CD4-positive, alpha-beta T cell (primary cell): ENCODE measurements at regions not wholly inside any gene's neighbourhood (a gene's known extent, or its start where the extent isn't known, plus 50 kb on each side); places are given as distances from the start of the nearest gene placed in this dataset.
"Not testable (repeated sequence)": the region's sequence is repeated elsewhere in the genome, so short reads cannot be mapped to it uniquely, and the experiment has no call there.

Experiments
- ATAC-seq: fragments of 200-7000 bp; cut with Tn5 transposase; one replicate; pipeline ENCODE4 v1.10.0; 2022; ENCODE audit warnings: mild to moderate bottlenecking; ENCODE audit not compliant: poor library complexity
- CTCF ChIA-PET: fragments of 350-600 bp; sonication (Branson Sonifier 250); formaldehyde crosslinking; loops from one replicate; lab custom pipeline; 2021; ENCODE audit warnings: antibody characterized with exemption, inconsistent platforms; lab: Charles Lee
- POLR2A ChIA-PET: fragments of 350-600 bp; sonication (Branson Sonifier 250); formaldehyde crosslinking; loops from one replicate; lab custom pipeline; 2021; ENCODE audit warnings: antibody characterized with exemption, inconsistent platforms; lab: Charles Lee
- DNase-seq, 14 experiments: peaks; one replicate each; pipeline ENCODE4 v3.0.0-alpha.2; 2013 to 2020; ENCODE audit warnings: mixed read lengths in 2 of 14
- H3K27ac ChIP-seq, 2 donors: one replicate each; pipeline versions ENCODE4 v1.5.1 to v1.7.0; 2013; ENCODE audit warnings: low read length in 2 of 2, low read depth in 1 of 2, mild to moderate bottlenecking in 1 of 2
- H3K27me3 ChIP-seq, 2 experiments: 1 replicate in 1 of 2; 2 replicates in 1 of 2; pipeline versions ENCODE4 v1.6.1 to v1.7.0; 2013; ENCODE audit warnings: low read length in 2 of 2, control low read depth in 1 of 2, mild to moderate bottlenecking in 1 of 2, moderate library complexity in 1 of 2; ENCODE audit not compliant: insufficient read depth in 2 of 2, control insufficient read depth in 1 of 2
- H3K36me3 ChIP-seq: one replicate; pipeline ENCODE4 v1.6.1; 2013; ENCODE audit warnings: low read length, control low read depth; ENCODE audit not compliant: insufficient read depth
- H3K4me1 ChIP-seq: one replicate; pipeline ENCODE4 v1.6.1; 2013; ENCODE audit warnings: low read length, control low read depth; ENCODE audit not compliant: insufficient read depth
- H3K4me3 ChIP-seq: one replicate; pipeline ENCODE4 v1.5.1; 2013; ENCODE audit warnings: mild to moderate bottlenecking, low read length, moderate library complexity
- H3K9me3 ChIP-seq, 2 experiments: 1 replicate in 1 of 2; 2 replicates in 1 of 2; pipeline versions ENCODE4 v1.6.1 to v1.7.0; 2013; ENCODE audit warnings: low read length in 2 of 2, mild to moderate bottlenecking in 2 of 2, control low read depth in 1 of 2, moderate library complexity in 1 of 2; ENCODE audit not compliant: control insufficient read depth in 1 of 2, insufficient read depth in 1 of 2
- H3K27ac Mint-ChIP-seq: one replicate; pipeline ENCODE4 v1.8.0; 2020; ENCODE audit warnings: mixed read lengths
- H3K27me3 Mint-ChIP-seq: one replicate; pipeline ENCODE4 v1.8.0; 2021; ENCODE audit warnings: mixed read lengths
- H3K36me3 Mint-ChIP-seq: one replicate; pipeline ENCODE4 v1.8.0; 2021; ENCODE audit warnings: low read depth, mixed read lengths
- H3K4me1 Mint-ChIP-seq: one replicate; pipeline ENCODE4 v1.8.0; 2021; ENCODE audit warnings: low read depth, mixed read lengths
- H3K4me3 Mint-ChIP-seq: one replicate; pipeline ENCODE4 v1.8.0; 2020; ENCODE audit warnings: mild to moderate bottlenecking, mixed read lengths
- H3K9me3 Mint-ChIP-seq: one replicate; pipeline ENCODE4 v1.8.0; 2020; ENCODE audit warnings: mixed read lengths
- CTCF ChIP-seq: fragments of 200-600 bp; IDR thresholded peaks from one replicate; pipeline ENCODE4 v1.8.0; 2022; ENCODE audit warnings: antibody characterized with exemption, mild to moderate bottlenecking
- intact Hi-C, 2 experiments: fragments of 100-400 bp; cut with DNase I in 1 of 2; cut with micrococcal nuclease in 1 of 2; formaldehyde crosslinking; loops; one replicate each; pipeline versions ENCODE4 v1.15.1 to v1.9.0; 2023 to 2025; cut with DNase I, micrococcal nuclease

DNA sequence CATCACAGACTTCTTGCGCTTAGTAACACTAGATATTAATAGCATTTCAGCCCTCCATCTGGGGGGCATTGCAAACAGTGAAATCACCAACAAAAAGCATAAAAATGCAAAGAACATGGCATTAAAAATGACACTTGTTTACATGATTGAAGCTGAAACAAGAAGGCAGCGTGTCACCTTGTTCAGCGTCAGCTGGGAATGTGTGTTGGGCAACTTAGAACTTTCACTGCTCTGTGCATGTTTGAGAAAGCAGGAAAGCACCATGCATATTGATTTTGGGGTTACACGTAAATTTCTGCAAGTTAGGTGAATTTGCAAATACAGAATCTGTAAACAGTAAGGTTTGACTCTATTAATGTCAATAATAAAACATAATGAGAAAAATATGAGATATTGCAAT lies 162.9 kb downstream of the SOX4 start:
- Histone ChIP-seq H3K9me3 (peaks cover 0 to 8% of the 10 kb centered on the region in 2 experiments), H3K27me3 (no peaks in the 10 kb centered on the region), H3K4me1 (no peaks in the 10 kb centered on the region), H3K4me3 (no peak overlapping the region), H3K36me3 (no peaks in the 10 kb centered on the region), H3K27ac (no peak overlapping the region)
- Mint-ChIP-seq H3K4me1 (no peaks in the 10 kb centered on the region), H3K27ac (no peak overlapping the region), H3K9me3 (no peaks in the 10 kb centered on the region), H3K4me3 (no peak overlapping the region), H3K36me3 (no peaks in the 10 kb centered on the region), H3K27me3 (no peaks in the 10 kb centered on the region)
- CTCF ChIA-PET: no interaction called here
- intact Hi-C loops: no loop called here
- DNase-seq: no peak
- no peak for TF ChIP-seq CTCF
- no peak for ATAC-seq
- POLR2A ChIA-PET: no interaction called here

DNA sequence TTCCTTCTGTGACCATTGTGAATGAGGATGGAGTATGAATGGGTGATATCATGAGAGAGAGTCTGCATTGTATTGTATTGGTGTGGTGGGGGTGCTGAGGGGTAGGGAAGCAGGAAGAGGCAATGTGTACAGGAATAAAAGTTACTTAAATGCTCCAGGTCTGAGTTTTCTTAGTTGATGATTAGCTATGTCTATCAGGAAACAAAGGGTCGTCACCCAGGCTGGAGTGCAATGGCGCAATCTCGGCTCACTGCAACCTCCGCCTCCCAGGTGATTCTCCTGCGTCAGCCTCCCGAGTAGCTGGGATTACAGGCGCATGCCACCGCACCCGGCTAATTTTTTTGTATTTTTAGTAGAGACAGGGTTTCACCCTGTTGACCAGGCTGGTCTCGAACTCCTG lies 163.8 kb downstream of the SOX4 start:
- intact Hi-C loops, H3K36me3 Mint-ChIP-seq, H3K4me3 ChIP-seq, POLR2A ChIA-PET, H3K9me3 Mint-ChIP-seq, DNase-seq, H3K36me3 ChIP-seq, H3K4me3 Mint-ChIP-seq, ATAC-seq, H3K4me1 ChIP-seq, H3K27me3 Mint-ChIP-seq, H3K27ac Mint-ChIP-seq, CTCF ChIA-PET, H3K27me3 ChIP-seq, H3K27ac ChIP-seq, H3K4me1 Mint-ChIP-seq: not testable (repeated sequence)
- peaks cover 0 to 14% of the 10 kb centered on the region in 2 experiments for H3K9me3 ChIP-seq

DNA sequence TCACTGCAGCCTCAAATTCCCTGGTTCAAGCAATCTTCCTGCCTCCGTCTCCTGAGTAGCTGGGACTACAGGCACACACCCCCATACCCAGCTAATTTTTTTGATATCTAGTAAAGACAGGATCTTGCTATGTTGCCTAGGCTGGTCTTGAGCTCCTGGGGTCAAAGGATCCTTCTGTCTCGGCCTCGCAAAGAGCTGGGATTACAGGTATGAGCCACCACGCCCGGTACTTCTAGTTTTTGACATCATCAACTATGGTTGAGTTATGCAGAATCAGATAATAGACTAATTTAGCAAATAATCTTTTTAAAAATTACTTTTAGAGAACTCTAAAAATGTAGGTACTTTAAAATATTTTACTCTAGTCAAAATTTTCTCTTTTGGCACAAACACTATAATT lies 166.2 kb downstream of the SOX4 start:
- Histone ChIP-seq H3K27me3 (no peaks in the 10 kb centered on the region), H3K36me3 (no peaks in the 10 kb centered on the region), H3K9me3 (peaks cover 0 to 17% of the 10 kb centered on the region in 2 experiments), H3K4me3 (no peak overlapping the region), H3K4me1 (no peaks in the 10 kb centered on the region), H3K27ac (no peak overlapping the region)
- CTCF ChIA-PET: interaction anchor here (1.0 kb wide), 1 partner anchor 10 kb away, joined by 3 read pairs; no protein-coding TSS in a partner anchor
- TF ChIP-seq CTCF: no peak
- H3K36me3 Mint-ChIP-seq: no peaks in the 10 kb centered on the region
- intact Hi-C loops: no loop called here
- no peak overlapping the region for H3K27ac Mint-ChIP-seq
- ATAC-seq (no peak), DNase-seq (no peak)
- H3K4me3 Mint-ChIP-seq: no peak overlapping the region
- no peaks in the 10 kb centered on the region for H3K27me3 Mint-ChIP-seq
- no peaks in the 10 kb centered on the region for H3K9me3 Mint-ChIP-seq
- POLR2A ChIA-PET: no interaction called here
- H3K4me1 Mint-ChIP-seq: no peaks in the 10 kb centered on the region

GRCh38 chr6:21761053-21761730 lies 167.6 kb downstream of the SOX4 start:
- DNase-seq, H3K36me3 Mint-ChIP-seq, H3K4me3 Mint-ChIP-seq, H3K9me3 Mint-ChIP-seq, H3K27ac Mint-ChIP-seq, H3K4me1 Mint-ChIP-seq, H3K27me3 ChIP-seq, CTCF ChIA-PET, ATAC-seq, H3K4me1 ChIP-seq, H3K4me3 ChIP-seq, POLR2A ChIA-PET, H3K36me3 ChIP-seq, H3K27ac ChIP-seq, H3K27me3 Mint-ChIP-seq, intact Hi-C loops: not testable (repeated sequence)
- peaks cover 0 to 17% of the 10 kb centered on the region in 2 experiments for H3K9me3 ChIP-seq
